A549 (cell line): ENCODE measurements at regions not wholly inside any gene's neighbourhood (a gene's known extent, or its start where the extent isn't known, plus 50 kb on each side); places are given as distances from the start of the nearest gene placed in this dataset.
A peak's percentile ranks its signal among the peaks of the same experiment; 100 is the strongest.

ENCODE experiments used
- ATAC-seq, 2 experiments: fragments of 200-7000 bp in 1 of 2; fragments of >200 bp in 1 of 2; cut with Nextera tagmentation in 1 of 2; cut with Tn5 transposase in 1 of 2; 3 replicates each; pipeline versions ENCODE4 v1.8.0 to v1.9.1; 2018 to 2020; ENCODE audit warnings: mild to moderate bottlenecking in 1 of 2, moderate library complexity in 1 of 2
- CTCF ChIA-PET: fragments of 300-600 bp; sonication (Branson Sonifier 250); formaldehyde crosslinking; extraction: SDS; loops from one replicate; lab custom pipeline; 2021; ENCODE audit warnings: antibody characterized with exemption, inconsistent platforms; lab: Yijun Ruan, JAX
- POLR2A ChIA-PET: fragments of 350-600 bp; formaldehyde crosslinking; extraction: SDS; loops from one replicate; lab custom pipeline; 2021; ENCODE audit warnings: antibody characterized with exemption, inconsistent platforms; lab: Yijun Ruan, JAX
- DNase-seq, 2 experiments: peaks; one replicate each; pipeline versions ENCODE4 v3.0.0 to v3.0.0-alpha.2; 2011 to 2016; ENCODE audit warnings: low read depth in 1 of 2, low spot score in 1 of 2
- FAIRE-seq: peaks from 2 replicates; lab custom pipeline; 2011; peaks lifted over from hg19 to GRCh38; lab: Jason Lieb, UNC
- H3K27ac ChIP-seq, 2 experiments: fragments of >200 bp; sonication (Bioruptor Twin); formaldehyde crosslinking; 3 replicates each; pipeline ENCODE4 v1.5.1; 2016 to 2017
- H3K4me1 ChIP-seq: fragments of >200 bp; sonication (Bioruptor Twin); formaldehyde crosslinking; 3 replicates; pipeline ENCODE4 v1.6.1; 2016
- H3K4me2 ChIP-seq: fragments of >200 bp; sonication (Bioruptor Twin); formaldehyde crosslinking; 3 replicates; pipeline ENCODE4 v1.6.1; 2016
- H3K4me3 ChIP-seq: fragments of >200 bp; sonication (Bioruptor Twin); formaldehyde crosslinking; 3 replicates; pipeline ENCODE4 v1.5.1; 2016
- H3K9me3 ChIP-seq: fragments of >200 bp; sonication (Bioruptor Twin); formaldehyde crosslinking; 3 replicates; pipeline ENCODE4 v1.6.1; 2016
- ATOH8 ChIP-seq: fragments of 250-450 bp; sonication (Bioruptor Pico); IDR thresholded peaks from 2 replicates; pipeline ENCODE4 v1.5.0; 2020; ENCODE audit warnings: low read depth, mild to moderate bottlenecking, moderate library complexity
- BCL3 ChIP-seq: fragments of >200 bp; sonication (Bioruptor Twin); formaldehyde crosslinking; IDR thresholded peaks from 3 replicates; pipeline ENCODE4 v1.6.1; 2016
- CEBPB ChIP-seq, 2 experiments: fragments of >200 bp in 1 of 2; sonication (Bioruptor Twin) in 1 of 2; formaldehyde crosslinking in 1 of 2; IDR thresholded peaks; 2 replicates each; pipeline ENCODE4 v1.6.1; 2012 to 2016
- EHF ChIP-seq: fragments of 250-450 bp; sonication (Bioruptor Pico); IDR thresholded peaks from 2 replicates; pipeline ENCODE4 v1.5.0; 2020; ENCODE audit warnings: mild to moderate bottlenecking
- EHMT2 ChIP-seq: fragments of 200-600 bp; sonication (generic); IDR thresholded peaks from 2 replicates; pipeline ENCODE4 v1.6.1; 2016; ENCODE audit warnings: antibody characterized with exemption, low read depth, mild to moderate bottlenecking, moderate library complexity
- ESRRA ChIP-seq: fragments of 150-350 bp; IDR thresholded peaks from 2 replicates; pipeline ENCODE4 v1.6.1; 2014; ENCODE audit warnings: mild to moderate bottlenecking, low read length, borderline replicate concordance
- FOSL2 ChIP-seq, 2 experiments: fragments of 450-650 bp in 1 of 2; fragments of >200 bp in 1 of 2; sonication (Bioruptor Twin) in 1 of 2; formaldehyde crosslinking; IDR thresholded peaks; 2 replicates each; pipeline versions ENCODE4 v1.5.0 to v1.6.1; 2016 to 2020; ENCODE audit warnings: mild to moderate bottlenecking in 1 of 2, moderate library complexity in 1 of 2
- GATA3 ChIP-seq: IDR thresholded peaks from 2 replicates; pipeline ENCODE4 v1.6.1; 2012; ENCODE audit warnings: borderline replicate concordance
- JUNB ChIP-seq: fragments of >200 bp; sonication (Bioruptor Twin); formaldehyde crosslinking; IDR thresholded peaks from 2 replicates; pipeline ENCODE4 v1.6.1; 2016
- MAFK ChIP-seq: fragments of 450-650 bp; IDR thresholded peaks from 2 replicates; pipeline ENCODE4 v1.6.1; 2014; ENCODE audit not compliant: partially characterized antibody
- POLR2AphosphoS2 ChIP-seq: conservative IDR thresholded peaks from 2 replicates; pipeline ENCODE4 v1.6.1; 2012; ENCODE audit warnings: low read length, improper control_type of control experiment, inconsistent platforms
- USF2 ChIP-seq: fragments of 450-650 bp; IDR thresholded peaks from 2 replicates; pipeline ENCODE4 v1.6.1; 2014; ENCODE audit warnings: antibody characterized with exemption
- ZNF302 ChIP-seq: fragments of 250-450 bp; sonication (Bioruptor Pico); IDR thresholded peaks from 2 replicates; pipeline ENCODE4 v1.9.0; 2021; ENCODE audit warnings: inconsistent platforms, mild to moderate bottlenecking, moderate library complexity
- WGBS: methylation state at CpG from one replicate; pipeline ENCODE4 v1.1.6; 2017; ENCODE audit errors: missing lambda C conversion rate; 5-methylcytosine and 5-hydroxymethylcytosine counted together
- TF ChIP-seq, protein P1 (sequence below): fragments of 200-600 bp; sonication (generic); IDR thresholded peaks from 2 replicates; pipeline ENCODE4 v1.6.1; 2016; ENCODE audit warnings: antibody characterized with exemption, mild to moderate bottlenecking, moderate library complexity

DNA sequence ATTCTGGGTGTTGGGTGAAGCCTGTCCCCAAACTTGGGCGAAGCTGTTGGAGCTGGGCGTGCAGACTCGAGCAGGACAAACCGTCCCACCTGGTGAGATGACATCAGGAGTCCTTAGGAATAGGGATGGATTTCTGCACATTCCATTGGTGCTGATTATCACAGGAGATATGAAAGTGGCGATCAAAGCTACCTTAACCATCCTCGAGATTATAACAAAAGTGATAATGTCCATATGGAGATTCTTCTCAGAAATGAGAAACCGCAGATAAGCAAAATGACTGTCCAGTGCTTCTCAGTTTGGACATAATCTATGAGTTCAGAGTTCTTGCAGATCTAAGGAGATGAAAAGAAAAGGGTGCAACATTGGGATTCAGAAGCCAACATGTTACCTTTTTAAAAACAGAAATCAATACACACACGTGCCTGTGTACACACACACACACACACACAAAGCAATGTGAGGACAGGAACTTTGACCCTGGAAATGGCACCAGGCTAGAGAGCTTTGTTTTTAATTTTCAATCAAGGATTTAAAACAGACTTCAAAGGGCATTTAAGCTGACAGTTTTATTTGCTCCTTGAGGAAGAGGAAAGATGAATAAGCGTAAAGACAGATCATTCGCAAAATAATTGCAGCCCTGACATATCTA lies 165.4 kb downstream of the CD83 start (continued):
- no peak for TF ChIP-seq EHMT2
- TF ChIP-seq JUNB, result no peak
- no peak for TF ChIP-seq ESRRA
- TF ChIP-seq USF2, result no peak
- TF ChIP-seq POLR2AphosphoS2, result no peak
- TF ChIP-seq, all 56 proteins: peak for 0

GRCh38 chr6:14283600-14284235 lies 166.1 kb downstream of the CD83 start:
- 86% methylated on average over 12 of the region's 12 CpGs for WGBS
- no peak for FAIRE-seq

More at GRCh38 chr6:14283600-14284235, 166.1 kb downstream of the CD83 start:
- TF ChIP-seq GATA3 (no peak), BCL3 (no peak), ATOH8 (CRISPR knock-in tag) (no peak), MAFK (no peak), EHF (CRISPR knock-in tag) (no peak), FOSL2 (IDR thresholded peaks at IDR 0.05) (no peak), FOSL2 (CRISPR knock-in tag; IDR thresholded peaks at IDR 0.05) (no peak), CEBPB (IDR thresholded peaks at IDR 0.05) (peak; percentile 36 to 67; a peak in 3 of 4 replicates), ZNF302 (CRISPR knock-in tag) (no peak)
- TF ChIP-seq, protein P1, sequence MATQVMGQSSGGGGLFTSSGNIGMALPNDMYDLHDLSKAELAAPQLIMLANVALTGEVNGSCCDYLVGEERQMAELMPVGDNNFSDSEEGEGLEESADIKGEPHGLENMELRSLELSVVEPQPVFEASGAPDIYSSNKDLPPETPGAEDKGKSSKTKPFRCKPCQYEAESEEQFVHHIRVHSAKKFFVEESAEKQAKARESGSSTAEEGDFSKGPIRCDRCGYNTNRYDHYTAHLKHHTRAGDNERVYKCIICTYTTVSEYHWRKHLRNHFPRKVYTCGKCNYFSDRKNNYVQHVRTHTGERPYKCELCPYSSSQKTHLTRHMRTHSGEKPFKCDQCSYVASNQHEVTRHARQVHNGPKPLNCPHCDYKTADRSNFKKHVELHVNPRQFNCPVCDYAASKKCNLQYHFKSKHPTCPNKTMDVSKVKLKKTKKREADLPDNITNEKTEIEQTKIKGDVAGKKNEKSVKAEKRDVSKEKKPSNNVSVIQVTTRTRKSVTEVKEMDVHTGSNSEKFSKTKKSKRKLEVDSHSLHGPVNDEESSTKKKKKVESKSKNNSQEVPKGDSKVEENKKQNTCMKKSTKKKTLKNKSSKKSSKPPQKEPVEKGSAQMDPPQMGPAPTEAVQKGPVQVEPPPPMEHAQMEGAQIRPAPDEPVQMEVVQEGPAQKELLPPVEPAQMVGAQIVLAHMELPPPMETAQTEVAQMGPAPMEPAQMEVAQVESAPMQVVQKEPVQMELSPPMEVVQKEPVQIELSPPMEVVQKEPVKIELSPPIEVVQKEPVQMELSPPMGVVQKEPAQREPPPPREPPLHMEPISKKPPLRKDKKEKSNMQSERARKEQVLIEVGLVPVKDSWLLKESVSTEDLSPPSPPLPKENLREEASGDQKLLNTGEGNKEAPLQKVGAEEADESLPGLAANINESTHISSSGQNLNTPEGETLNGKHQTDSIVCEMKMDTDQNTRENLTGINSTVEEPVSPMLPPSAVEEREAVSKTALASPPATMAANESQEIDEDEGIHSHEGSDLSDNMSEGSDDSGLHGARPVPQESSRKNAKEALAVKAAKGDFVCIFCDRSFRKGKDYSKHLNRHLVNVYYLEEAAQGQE, result no peak
- Histone ChIP-seq H3K9me3 (no peaks in the 10 kb centered on the region), H3K27ac (peak overlapping the region in 1 of 2 experiments; percentile 83; a peak in 2 of 6 replicates), H3K4me2 (no peak overlapping the region), H3K4me3 (no peak overlapping the region), H3K4me1 (peaks cover 16% of the 10 kb centered on the region)
- ChIA-PET CTCF (interaction anchor here (0.6 kb wide), 1 partner anchor 520 kb away, joined by 3 read pairs; no protein-coding TSS in a partner anchor), POLR2A (no interaction called here)
- DNase-seq, result no peak
- ATAC-seq, result no peak
